Vagina (tissue), 2 donors: ENCODE measurements at regions not wholly inside any gene's neighbourhood (a gene's known extent, or its start where the extent isn't known, plus 50 kb on each side); places are given as distances from the start of the nearest gene placed in this dataset.

Experiments used
- CTCF ChIP-seq, 3 experiments: fragments of 450-650 bp in 2 of 3; fragments of 200-600 bp in 1 of 3; sonication (generic) in 1 of 3; IDR thresholded peaks; one replicate each; pipeline ENCODE4 v1.5.1; 2017 to 2019; ENCODE audit warnings: antibody characterized with exemption in 3 of 3, mild to moderate bottlenecking in 2 of 3, moderate library complexity in 2 of 3
- POLR2AphosphoS5 ChIP-seq, 2 donors: sonication (generic); formaldehyde crosslinking; IDR thresholded peaks; one replicate each; pipeline ENCODE4 v1.9.0; 2017; ENCODE audit warnings: antibody characterized with exemption in 2 of 2, mild to moderate bottlenecking in 2 of 2, low read depth in 1 of 2; ENCODE audit not compliant: insufficient read depth in 1 of 2

DNA sequence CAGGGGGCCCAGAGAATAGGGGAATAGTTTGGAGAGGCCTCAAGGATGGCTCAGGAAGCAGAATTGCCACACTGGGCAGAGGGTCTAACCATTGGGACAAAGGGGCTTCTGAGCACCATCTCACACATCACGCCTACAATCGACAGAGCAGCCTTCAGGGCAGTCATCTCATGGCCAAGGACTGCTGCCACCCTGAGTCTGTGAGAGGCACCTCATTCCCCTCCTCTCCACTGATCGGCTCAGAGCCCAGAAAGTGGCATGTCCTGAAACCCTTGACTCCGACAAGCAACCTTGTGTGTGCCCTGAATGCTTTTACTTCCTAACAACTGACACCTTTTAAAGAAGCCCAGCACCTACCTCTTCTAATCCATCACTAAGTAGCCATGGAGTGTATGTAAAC is 128.9 kb upstream of the PTPN3 start:
- TF ChIP-seq CTCF (IDR thresholded peaks at IDR 0.05), result no peak
- TF ChIP-seq POLR2AphosphoS5 (IDR thresholded peaks at IDR 0.05; ENCODE audit: insufficient read depth in 1 of 2, low read depth in 1 of 2), result no peak
